Liver (tissue), 8 donors: ENCODE measurements at regions not wholly inside any gene's neighbourhood (a gene's known extent, or its start where the extent isn't known, plus 50 kb on each side); places are given as distances from the start of the nearest gene placed in this dataset.
A peak's percentile ranks its signal among the peaks of the same experiment; 100 is the strongest.

Source experiments
- DNase-seq: peaks from one replicate; pipeline ENCODE4 v3.0.0-alpha.2; 2017; ENCODE audit warnings: low spot score
- H3K27ac ChIP-seq, 2 donors: one replicate each; pipeline ENCODE4 v1.7.0; 2013; ENCODE audit warnings: inconsistent platforms in 2 of 2, low read length in 2 of 2, control low read depth in 1 of 2, low read depth in 1 of 2, mild to moderate bottlenecking in 1 of 2
- H3K27me3 ChIP-seq, 4 donors: one replicate each; pipeline versions ENCODE4 v1.6.1 to v1.7.0; 2013; ENCODE audit warnings: low read length in 3 of 4, inconsistent platforms in 1 of 4, mild to moderate bottlenecking in 1 of 4, moderate library complexity in 1 of 4; ENCODE audit not compliant: control insufficient read depth in 4 of 4, insufficient read depth in 4 of 4
- H3K36me3 ChIP-seq, 4 donors: one replicate each; pipeline versions ENCODE4 v1.6.1 to v1.7.0; 2013; ENCODE audit warnings: low read length in 3 of 4, mild to moderate bottlenecking in 3 of 4, low read depth in 1 of 4, moderate library complexity in 1 of 4; ENCODE audit not compliant: control insufficient read depth in 4 of 4, insufficient read depth in 3 of 4
- H3K4me1 ChIP-seq, 4 donors: one replicate each; pipeline versions ENCODE4 v1.6.1 to v1.7.0; 2013; ENCODE audit warnings: low read length in 3 of 4, mild to moderate bottlenecking in 3 of 4, moderate library complexity in 1 of 4; ENCODE audit not compliant: control insufficient read depth in 4 of 4, insufficient read depth in 4 of 4
- H3K4me3 ChIP-seq, 3 donors: one replicate each; pipeline versions ENCODE4 v1.6.1 to v1.7.0; 2013; ENCODE audit warnings: low read length in 3 of 3, control low read depth in 1 of 3, low read depth in 1 of 3, mild to moderate bottlenecking in 1 of 3
- H3K9ac ChIP-seq, 2 donors: one replicate each; pipeline ENCODE4 v1.7.0; 2013; ENCODE audit warnings: low read length in 2 of 2, mild to moderate bottlenecking in 2 of 2, moderate library complexity in 2 of 2, control low read depth in 1 of 2, low read depth in 1 of 2
- H3K9me3 ChIP-seq, 4 donors: one replicate each; pipeline versions ENCODE4 v1.6.1 to v1.7.0; 2013; ENCODE audit warnings: low read length in 3 of 4; ENCODE audit not compliant: control insufficient read depth in 4 of 4
- EGR1 ChIP-seq, 2 donors: IDR thresholded peaks; 2 replicates each; pipeline ENCODE4 v1.6.1; 2016 to 2018; ENCODE audit warnings: antibody characterized with exemption in 2 of 2, low read depth in 2 of 2
- FOXA1 ChIP-seq: IDR thresholded peaks from 2 replicates; pipeline ENCODE4 v1.6.1; 2016; ENCODE audit warnings: antibody characterized with exemption
- FOXA2 ChIP-seq: IDR thresholded peaks from 2 replicates; pipeline ENCODE4 v1.6.1; 2016; ENCODE audit warnings: antibody characterized with exemption
- GABPA ChIP-seq, 2 donors: IDR thresholded peaks in 1 of 2; conservative IDR thresholded peaks in 1 of 2; 2 replicates each; pipeline ENCODE4 v1.6.1; 2016; ENCODE audit warnings: antibody characterized with exemption in 2 of 2, mild to moderate bottlenecking in 1 of 2, moderate library complexity in 1 of 2
- HNF4A ChIP-seq, 2 donors: conservative IDR thresholded peaks; 2 replicates each; pipeline ENCODE4 v1.6.1; 2016; ENCODE audit warnings: antibody characterized with exemption in 2 of 2, mild to moderate bottlenecking in 2 of 2
- HNF4G ChIP-seq: IDR thresholded peaks from 2 replicates; pipeline ENCODE4 v1.6.1; 2016; ENCODE audit warnings: antibody characterized with exemption
- JUND ChIP-seq, 2 donors: IDR thresholded peaks; 2 replicates each; pipeline ENCODE4 v1.6.1; 2016; ENCODE audit warnings: antibody characterized with exemption in 2 of 2
- MAX ChIP-seq: IDR thresholded peaks from 2 replicates; pipeline ENCODE4 v1.6.1; 2016; ENCODE audit warnings: antibody characterized with exemption
- NR2F2 ChIP-seq: IDR thresholded peaks from 2 replicates; pipeline ENCODE4 v1.6.1; 2016; ENCODE audit warnings: antibody characterized with exemption
- RAD21 ChIP-seq, 2 donors: IDR thresholded peaks; 2 replicates each; pipeline ENCODE4 v1.6.1; 2016; ENCODE audit warnings: antibody characterized with exemption in 2 of 2, mild to moderate bottlenecking in 2 of 2
- RXRA ChIP-seq, 2 donors: IDR thresholded peaks; 2 replicates each; pipeline ENCODE4 v1.6.1; 2017 to 2018; ENCODE audit warnings: antibody characterized with exemption in 2 of 2, mild to moderate bottlenecking in 1 of 2
- SP1 ChIP-seq: IDR thresholded peaks from 2 replicates; pipeline ENCODE4 v1.6.1; 2018; ENCODE audit warnings: antibody characterized with exemption, mild to moderate bottlenecking
- TAF1 ChIP-seq: conservative IDR thresholded peaks from 2 replicates; pipeline ENCODE4 v1.6.1; 2016; ENCODE audit warnings: antibody characterized with exemption, mild to moderate bottlenecking
- ZBTB33 ChIP-seq: IDR thresholded peaks from 2 replicates; pipeline ENCODE4 v1.6.1; 2016; ENCODE audit warnings: antibody characterized with exemption
- WGBS: extraction: QIAGEN DNeasy Blood & Tissue Kit; methylation state at CpG from one replicate; pipeline ENCODE4 v1.1.7; 2013; 5-methylcytosine and 5-hydroxymethylcytosine counted together
- TF ChIP-seq, protein P1 (sequence below): fragments of 150-350 bp; IDR thresholded peaks from 2 replicates; pipeline ENCODE4 v1.5.1; 2017; ENCODE audit warnings: improper control_type of control experiment, low read depth, low read length; ENCODE audit not compliant: missing input control
- TF ChIP-seq, protein P2 (sequence below): IDR thresholded peaks from 2 replicates; pipeline ENCODE4 v1.6.1; 2016; ENCODE audit warnings: antibody characterized with exemption, mild to moderate bottlenecking
- TF ChIP-seq, protein P3 (sequence below): IDR thresholded peaks from 2 replicates; pipeline ENCODE4 v1.6.1; 2016; ENCODE audit warnings: antibody characterized with exemption
- donor health status: healthy.
- donor health status: healthy.
- donor health status: healthy.
- donor health status: healthy.
- donor health status: healthy.

DNA sequence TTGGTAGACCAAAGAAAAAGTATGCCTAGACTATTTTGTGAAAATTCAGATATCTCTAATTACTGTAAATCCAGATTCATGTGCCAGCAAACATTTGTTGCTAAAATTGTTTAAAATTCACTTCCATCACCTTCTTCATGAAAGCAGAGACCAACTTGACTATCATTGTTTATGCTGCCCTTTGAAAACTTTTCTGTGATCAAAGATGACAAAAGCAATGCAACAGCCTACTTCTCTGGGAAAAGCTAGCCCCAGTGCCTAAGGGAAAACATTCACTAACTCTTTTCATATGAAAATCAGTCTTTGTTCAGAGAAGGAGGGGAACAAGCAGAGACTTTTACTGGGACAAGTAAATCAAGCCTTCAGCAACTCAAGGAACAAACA lies 178.0 kb upstream of the P2RY1 start (continued):
- TF ChIP-seq, protein P1, sequence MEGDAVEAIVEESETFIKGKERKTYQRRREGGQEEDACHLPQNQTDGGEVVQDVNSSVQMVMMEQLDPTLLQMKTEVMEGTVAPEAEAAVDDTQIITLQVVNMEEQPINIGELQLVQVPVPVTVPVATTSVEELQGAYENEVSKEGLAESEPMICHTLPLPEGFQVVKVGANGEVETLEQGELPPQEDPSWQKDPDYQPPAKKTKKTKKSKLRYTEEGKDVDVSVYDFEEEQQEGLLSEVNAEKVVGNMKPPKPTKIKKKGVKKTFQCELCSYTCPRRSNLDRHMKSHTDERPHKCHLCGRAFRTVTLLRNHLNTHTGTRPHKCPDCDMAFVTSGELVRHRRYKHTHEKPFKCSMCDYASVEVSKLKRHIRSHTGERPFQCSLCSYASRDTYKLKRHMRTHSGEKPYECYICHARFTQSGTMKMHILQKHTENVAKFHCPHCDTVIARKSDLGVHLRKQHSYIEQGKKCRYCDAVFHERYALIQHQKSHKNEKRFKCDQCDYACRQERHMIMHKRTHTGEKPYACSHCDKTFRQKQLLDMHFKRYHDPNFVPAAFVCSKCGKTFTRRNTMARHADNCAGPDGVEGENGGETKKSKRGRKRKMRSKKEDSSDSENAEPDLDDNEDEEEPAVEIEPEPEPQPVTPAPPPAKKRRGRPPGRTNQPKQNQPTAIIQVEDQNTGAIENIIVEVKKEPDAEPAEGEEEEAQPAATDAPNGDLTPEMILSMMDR: no peak

DNA sequence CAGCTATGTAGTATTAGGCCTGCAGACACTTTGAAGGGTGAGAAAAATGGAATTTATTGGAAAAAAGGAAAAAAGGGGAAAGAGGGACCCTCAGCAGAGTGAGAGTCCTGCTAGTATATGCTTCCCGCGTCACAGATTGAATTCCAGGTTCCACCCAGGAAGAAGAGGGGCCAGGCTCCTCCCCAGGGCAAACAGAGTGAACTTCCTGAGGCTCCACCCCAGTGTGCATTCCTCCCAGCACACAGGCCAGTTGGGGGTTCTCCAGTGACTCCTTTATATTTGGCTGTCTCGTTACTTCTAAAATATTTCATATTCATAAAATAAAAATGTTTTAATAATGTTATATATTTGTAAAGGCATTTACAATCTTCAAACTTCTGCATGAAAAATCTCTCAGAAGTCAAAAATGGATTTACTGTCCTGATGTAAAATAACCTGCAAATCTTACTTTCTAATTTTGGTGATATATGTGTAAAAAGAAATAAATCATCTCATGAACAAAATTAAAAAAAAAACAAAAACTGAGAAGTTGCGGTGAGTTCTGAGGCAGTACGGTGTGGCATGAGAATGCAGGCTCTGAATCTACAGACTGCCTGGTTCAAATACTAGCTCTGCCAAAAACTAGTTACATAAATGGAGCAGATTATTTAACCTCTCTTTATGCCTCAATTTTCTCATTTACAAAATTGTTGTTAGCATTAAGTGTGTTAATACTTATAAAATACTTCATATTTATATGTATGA lies 175.8 kb upstream of the P2RY1 start:
- H3K4me3 ChIP-seq: no peak overlapping the region
- DNase-seq: no peak
- H3K27ac ChIP-seq: no peak overlapping the region
- no peaks in the 10 kb centered on the region for H3K36me3 ChIP-seq
- H3K27me3 ChIP-seq: no peaks in the 10 kb centered on the region
- no peak overlapping the region for H3K9ac ChIP-seq
- TF ChIP-seq TAF1 (peak; percentile 14), JUND (IDR thresholded peaks at IDR 0.05) (no peak), NR2F2 (no peak)
- H3K4me1 ChIP-seq: no peaks in the 10 kb centered on the region
- peaks cover 0 to 8% (median under 1%) of the 10 kb centered on the region in 4 donors for H3K9me3 ChIP-seq
- WGBS: 69% methylated on average over 5 of the region's 5 CpGs

DNA sequence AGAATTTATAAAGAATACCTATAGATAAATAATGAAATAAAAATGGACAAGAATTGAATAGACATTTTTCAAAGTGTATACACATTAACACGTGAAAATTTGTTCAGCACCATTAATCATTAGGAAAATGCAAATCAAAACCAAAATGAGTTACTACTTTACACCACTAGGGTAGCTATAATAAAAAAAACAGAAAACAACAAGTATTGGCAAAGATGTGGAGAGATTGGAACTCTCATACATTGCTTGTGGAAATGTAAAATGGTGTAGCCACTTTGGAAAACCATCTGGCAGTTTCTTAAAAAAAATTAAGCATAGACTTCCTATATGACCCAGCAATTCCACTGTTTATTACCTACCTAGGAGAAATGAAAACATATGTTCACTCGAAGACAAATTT lies 172.8 kb upstream of the P2RY1 start:
- WGBS: 82% methylated on average over 2 of the region's 2 CpGs
- no peak for DNase-seq
- Histone ChIP-seq H3K27ac (no peak overlapping the region), H3K27me3 (no peaks in the 10 kb centered on the region), H3K4me3 (no peak overlapping the region), H3K4me1 (no peaks in the 10 kb centered on the region), H3K9me3 (peaks cover 0 to 8% (median under 1%) of the 10 kb centered on the region in 4 donors), H3K9ac (no peak overlapping the region), H3K36me3 (no peaks in the 10 kb centered on the region)
- TF ChIP-seq MAX: no peak

- no peak overlapping the region for H3K4me3 ChIP-seq
- no peak for DNase-seq
- H3K27me3 ChIP-seq: no peaks in the 10 kb centered on the region
- H3K27ac ChIP-seq: no peak overlapping the region
- no peaks in the 10 kb centered on the region for H3K36me3 ChIP-seq
- H3K4me1 ChIP-seq: no peaks in the 10 kb centered on the region
- peaks cover 0 to 8% (median under 1%) of the 10 kb centered on the region in 4 donors for H3K9me3 ChIP-seq
- H3K9ac ChIP-seq: no peak overlapping the region
- TF ChIP-seq, protein P2, sequence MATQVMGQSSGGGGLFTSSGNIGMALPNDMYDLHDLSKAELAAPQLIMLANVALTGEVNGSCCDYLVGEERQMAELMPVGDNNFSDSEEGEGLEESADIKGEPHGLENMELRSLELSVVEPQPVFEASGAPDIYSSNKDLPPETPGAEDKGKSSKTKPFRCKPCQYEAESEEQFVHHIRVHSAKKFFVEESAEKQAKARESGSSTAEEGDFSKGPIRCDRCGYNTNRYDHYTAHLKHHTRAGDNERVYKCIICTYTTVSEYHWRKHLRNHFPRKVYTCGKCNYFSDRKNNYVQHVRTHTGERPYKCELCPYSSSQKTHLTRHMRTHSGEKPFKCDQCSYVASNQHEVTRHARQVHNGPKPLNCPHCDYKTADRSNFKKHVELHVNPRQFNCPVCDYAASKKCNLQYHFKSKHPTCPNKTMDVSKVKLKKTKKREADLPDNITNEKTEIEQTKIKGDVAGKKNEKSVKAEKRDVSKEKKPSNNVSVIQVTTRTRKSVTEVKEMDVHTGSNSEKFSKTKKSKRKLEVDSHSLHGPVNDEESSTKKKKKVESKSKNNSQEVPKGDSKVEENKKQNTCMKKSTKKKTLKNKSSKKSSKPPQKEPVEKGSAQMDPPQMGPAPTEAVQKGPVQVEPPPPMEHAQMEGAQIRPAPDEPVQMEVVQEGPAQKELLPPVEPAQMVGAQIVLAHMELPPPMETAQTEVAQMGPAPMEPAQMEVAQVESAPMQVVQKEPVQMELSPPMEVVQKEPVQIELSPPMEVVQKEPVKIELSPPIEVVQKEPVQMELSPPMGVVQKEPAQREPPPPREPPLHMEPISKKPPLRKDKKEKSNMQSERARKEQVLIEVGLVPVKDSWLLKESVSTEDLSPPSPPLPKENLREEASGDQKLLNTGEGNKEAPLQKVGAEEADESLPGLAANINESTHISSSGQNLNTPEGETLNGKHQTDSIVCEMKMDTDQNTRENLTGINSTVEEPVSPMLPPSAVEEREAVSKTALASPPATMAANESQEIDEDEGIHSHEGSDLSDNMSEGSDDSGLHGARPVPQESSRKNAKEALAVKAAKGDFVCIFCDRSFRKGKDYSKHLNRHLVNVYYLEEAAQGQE: no peak
- no peak for TF ChIP-seq NR2F2
- no peak for TF ChIP-seq RAD21 (IDR thresholded peaks at IDR 0.05)
- TF ChIP-seq, protein P3, sequence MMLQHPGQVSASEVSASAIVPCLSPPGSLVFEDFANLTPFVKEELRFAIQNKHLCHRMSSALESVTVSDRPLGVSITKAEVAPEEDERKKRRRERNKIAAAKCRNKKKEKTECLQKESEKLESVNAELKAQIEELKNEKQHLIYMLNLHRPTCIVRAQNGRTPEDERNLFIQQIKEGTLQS: no peak
- no peak for TF ChIP-seq GABPA (IDR thresholded peaks at IDR 0.05 in 1 of 2, conservative IDR thresholded peaks at IDR 0.05 in 1 of 2)
- TF ChIP-seq HNF4A (conservative IDR thresholded peaks at IDR 0.05): no peak
- TF ChIP-seq EGR1 (IDR thresholded peaks at IDR 0.05; ENCODE audit: low read depth in 2 of 2): no peak
- TF ChIP-seq JUND (IDR thresholded peaks at IDR 0.05): no peak
- TF ChIP-seq FOXA2: no peak
- no peak for TF ChIP-seq ZBTB33
- TF ChIP-seq HNF4G: no peak
- no peak for TF ChIP-seq SP1
- no peak for TF ChIP-seq FOXA1
- TF ChIP-seq MAX: no peak
- no peak for TF ChIP-seq RXRA (IDR thresholded peaks at IDR 0.05)
Measured at GRCh38 chr3:152664766-152665165, 170.2 kb upstream of the P2RY1 start.
